Activated CD4-positive, CD25-positive, alpha-beta regulatory T cell (primary cell): ENCODE measurements at regions not wholly inside any gene's neighbourhood (a gene's known extent, or its start where the extent isn't known, plus 50 kb on each side); places are given as distances from the start of the nearest gene placed in this dataset.
A peak's percentile ranks its signal among the peaks of the same experiment; 100 is the strongest.

Experiments used
- DNase-seq, 4 experiments: peaks; one replicate each; lab custom pipeline; 2025; lab: John Stamatoyannopoulos, UW

DNA sequence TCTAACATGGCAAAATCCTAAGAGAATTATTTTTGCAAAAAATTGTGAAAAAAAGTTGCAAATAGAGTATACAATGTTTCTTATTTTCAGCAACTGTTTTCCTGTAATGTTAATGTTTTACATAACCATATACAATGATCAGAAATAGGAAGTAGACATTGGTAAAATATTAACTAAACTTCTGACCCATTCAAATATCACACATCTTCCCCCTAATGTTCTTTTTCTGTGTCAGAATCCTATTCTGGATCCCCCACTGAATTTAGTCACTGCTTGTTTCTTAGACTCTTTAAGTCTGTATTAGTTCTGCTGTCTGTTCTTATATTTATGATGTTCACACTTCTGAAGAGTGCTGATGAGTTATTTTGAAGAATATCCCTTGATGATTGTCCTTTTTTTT, 62.0 kb downstream of the HFE start:
- no peak for DNase-seq

DNA sequence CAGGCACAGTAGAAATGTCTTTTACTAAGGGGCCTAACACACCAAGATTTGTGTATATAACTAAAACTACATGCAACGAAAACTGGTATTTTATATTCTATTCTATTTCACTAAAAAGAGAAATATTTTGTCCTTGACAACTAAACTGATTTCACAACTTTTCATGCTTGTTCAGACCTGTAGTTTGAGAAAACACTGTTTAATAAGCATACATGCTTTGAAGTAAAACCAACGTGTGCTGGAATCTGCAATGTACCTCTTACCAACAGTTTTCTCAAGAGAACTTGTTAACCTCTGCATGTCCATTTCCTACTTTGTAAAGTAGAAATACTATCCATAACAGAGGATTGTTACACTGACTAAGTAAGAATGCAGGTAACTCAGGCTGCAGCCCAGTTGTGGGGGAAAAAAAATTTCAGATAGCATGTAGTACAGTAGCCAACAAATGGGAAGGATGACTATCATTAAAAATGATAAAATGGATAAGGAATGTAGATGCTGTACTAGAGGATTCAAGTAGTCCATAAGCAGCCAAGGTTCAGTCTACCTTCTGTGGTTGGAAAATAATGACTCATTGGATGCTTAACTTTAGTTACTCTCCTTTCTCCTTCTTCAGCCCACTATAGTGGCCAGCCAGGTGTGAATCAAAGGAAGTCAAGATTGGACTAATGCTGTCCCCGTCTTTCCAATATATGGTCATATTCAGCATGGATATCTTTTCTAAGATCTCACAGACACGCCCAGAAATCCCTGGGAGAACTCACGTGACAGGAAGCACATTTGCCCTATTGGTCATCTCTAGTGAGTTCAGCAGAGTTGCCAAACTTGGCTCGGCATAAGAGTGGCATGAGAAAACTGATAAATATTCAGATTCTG, 65.2 kb downstream of the HFE start:
- DNase-seq, result no peak

DNA sequence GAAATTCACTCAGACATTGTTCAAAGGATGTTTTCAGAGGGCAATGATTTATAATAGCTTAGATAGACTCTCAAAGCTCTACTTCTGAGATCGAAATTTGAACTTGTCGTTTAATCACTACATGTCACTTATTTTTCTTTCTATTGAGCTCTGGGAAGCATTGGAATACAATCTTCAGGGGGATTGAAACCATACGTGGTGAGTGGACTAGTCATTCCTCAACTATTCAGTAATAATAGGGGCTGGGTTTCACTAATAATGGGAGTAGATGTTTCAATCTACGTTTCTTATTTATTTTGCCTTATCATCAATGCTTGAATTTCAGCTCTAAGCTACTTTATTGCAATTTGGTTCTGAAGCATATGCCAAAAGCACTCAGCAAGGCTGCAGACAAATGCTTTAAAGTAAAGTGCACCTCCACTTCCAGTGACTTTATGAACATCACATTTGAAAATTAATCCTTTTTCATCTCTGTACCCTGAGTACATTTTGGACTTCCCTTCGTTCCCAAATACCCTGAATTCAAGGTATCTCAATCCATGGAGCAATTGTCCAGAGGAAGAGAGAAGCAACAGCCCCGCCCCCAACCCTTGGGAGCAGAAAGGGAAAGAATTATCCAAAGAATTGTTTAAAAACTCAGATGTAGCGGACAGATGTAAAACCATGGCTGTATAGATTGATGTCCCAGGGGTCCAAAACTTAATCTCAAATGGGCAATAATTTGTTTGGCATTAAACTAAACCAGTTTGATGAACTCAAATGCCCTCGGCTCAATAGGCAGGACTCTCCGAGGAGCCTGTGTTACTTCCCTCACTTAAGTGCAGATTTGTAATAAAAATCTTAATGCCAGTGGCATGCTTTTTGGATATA, 68.1 kb downstream of the HFE start:
- DNase-seq, result no peak

DNA sequence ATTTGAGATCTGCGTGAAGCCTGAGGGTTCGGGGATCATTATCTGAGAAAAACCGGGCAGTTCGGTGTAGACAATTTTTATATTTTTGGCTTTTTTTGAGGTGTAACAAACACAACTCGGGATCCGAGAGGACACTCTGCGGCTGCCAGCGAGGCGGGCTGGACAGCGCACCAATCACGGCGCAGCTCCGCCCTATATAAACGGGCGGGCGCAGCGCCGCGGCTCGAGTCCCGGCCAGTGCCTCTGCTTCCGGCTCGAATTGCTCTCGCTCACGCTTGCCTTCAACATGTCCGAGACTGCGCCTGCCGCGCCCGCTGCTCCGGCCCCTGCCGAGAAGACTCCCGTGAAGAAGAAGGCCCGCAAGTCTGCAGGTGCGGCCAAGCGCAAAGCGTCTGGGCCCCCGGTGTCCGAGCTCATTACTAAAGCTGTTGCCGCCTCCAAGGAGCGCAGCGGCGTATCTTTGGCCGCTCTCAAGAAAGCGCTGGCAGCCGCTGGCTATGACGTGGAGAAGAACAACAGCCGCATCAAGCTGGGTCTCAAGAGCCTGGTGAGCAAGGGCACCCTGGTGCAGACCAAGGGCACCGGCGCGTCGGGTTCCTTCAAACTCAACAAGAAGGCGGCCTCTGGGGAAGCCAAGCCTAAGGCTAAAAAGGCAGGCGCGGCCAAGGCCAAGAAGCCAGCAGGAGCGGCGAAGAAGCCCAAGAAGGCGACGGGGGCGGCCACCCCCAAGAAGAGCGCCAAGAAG, 69.0 kb downstream of the HFE start:
- DNase-seq, result peak; percentile 67 to 87 (median 79)

- peak in 3 of 4 experiments; percentile 34 to 36 (median 36) for DNase-seq
These were observed 69.6 kb downstream of the HFE start for GRCh38 chr6:26156850-26157250.

DNA sequence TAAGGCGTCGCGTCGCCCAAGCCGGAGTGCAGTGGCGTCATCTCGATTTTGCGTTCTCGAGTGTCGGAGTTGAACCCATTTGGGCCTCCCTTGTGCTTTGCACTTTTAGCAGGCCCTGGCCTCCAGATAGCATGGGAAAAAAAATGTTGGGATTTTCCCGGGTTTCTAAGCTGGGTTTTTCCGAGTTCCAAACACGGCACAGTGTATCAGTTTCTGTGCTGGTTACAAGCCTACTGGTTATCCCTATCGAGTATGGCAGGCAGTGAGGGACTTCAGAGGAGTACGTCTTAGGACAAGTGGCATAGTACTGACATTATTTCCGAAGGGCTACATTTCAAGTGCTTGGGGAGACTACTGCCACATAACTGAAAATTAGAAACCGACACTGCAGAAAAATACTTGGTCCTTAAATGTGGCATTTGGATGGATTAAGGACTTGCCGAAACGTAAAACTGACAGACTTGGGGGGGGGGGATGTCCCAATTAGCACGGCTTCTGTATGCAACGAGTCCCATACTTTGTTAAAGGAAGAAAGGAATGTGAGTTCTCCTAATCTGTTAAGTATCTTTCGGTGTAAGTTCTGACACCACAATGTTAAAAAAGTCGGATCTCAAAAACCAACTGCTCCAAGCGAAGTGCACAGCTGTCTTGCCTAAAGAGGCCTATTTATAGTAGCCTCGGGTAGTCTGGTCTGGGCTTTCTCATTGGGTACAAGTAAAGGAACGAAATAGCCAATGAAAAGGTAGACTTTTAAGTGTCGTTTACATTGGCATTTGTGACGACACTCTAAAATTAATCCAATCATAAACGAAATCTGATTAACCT, 70.2 kb downstream of the HFE start:
- DNase-seq, result peak; percentile 38 to 65 (median 62)

GRCh38 chr6:26158076-26158580, 70.9 kb downstream of the HFE start:
- peak; percentile 46 to 65 (median 62) for DNase-seq

GRCh38 chr6:26158581-26159356, 71.5 kb downstream of the HFE start:
- DNase-seq, result peak in 2 of 4 experiments; percentile 7 to 19

GRCh38 chr6:26159357-26160273, 72.4 kb downstream of the HFE start:
- no peak for DNase-seq

- no peak for DNase-seq
These were observed 74.1 kb downstream of the HFE start for GRCh38 chr6:26161322-26161721.

DNA sequence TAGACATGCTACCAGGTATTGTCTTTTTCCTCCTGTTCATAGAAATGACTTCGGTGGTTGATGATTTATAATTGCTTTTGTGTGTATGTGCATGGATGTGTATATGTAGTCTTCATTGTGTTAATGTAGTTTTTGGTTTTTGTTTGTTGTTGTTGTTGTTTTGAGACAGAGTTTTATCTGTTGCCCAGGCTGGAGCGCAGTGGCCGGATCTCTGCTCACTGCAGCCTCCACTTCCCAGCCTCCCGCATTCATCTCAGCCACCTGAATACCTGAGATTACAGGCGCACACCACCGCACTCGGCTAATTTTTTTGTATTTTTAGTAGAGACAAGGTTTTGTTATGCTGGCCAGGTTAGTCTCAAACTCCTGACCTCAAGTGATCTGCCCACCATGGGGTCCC, 75.2 kb downstream of the HFE start:
- no peak for DNase-seq

GRCh38 chr6:26163427-26164119, 76.3 kb downstream of the HFE start:
- no peak for DNase-seq

- DNase-seq, result no peak
These were observed 76.9 kb downstream of the HFE start for GRCh38 chr6:26164120-26164505.

DNA sequence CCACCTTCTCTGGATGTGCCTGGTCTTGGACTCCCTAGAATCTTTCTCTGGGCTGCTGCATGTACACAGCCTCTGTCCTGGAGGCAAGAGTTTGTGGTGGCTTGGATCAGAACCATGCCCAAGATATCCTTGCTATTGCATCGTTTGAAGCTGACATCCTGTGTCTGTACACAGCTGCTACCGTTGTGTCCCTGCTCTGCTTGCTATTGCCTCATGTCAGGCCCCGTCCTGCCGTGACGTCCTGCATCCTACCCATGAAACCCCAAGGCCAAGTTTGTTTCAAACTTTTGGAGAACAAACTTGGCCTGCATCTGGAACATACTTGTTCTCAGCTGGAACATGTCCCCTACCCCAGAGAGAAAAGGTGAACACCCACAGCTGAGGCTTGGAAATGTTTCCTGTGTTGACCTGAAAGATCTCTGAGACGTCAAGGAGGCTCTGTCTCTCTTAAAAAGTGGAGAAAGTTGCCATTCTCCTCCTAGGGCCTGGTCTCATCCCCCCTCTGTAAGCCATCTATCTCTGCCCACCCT, 78.1 kb downstream of the HFE start:
- no peak for DNase-seq

DNA sequence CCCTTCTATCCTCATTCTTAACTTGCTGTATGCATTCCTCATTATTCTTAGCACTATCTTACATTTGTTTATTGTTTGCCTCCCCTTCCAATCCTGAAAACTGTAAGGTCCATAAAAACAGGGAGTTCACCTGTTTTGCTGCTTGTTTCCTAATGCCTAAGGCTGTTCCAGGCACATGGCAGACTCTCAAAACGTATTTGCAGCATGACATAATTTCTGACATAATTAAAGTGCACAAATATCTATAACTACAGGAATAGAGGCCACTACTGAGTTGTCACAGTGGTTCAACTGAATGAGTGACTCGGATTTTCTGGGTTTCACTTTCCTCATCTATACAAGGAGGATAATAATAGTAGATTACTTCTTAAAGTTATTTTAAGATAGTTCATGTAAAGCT, 83.0 kb downstream of the HFE start:
- no peak for DNase-seq

- DNase-seq, result no peak
These were observed 84.0 kb downstream of the HFE start for GRCh38 chr6:26170951-26171841.

- peak in 1 of 4 experiments; percentile 19 for DNase-seq
These were observed 85.4 kb downstream of the HFE start for GRCh38 chr6:26172608-26172968.

GRCh38 chr6:26173836-26174145, 86.6 kb downstream of the HFE start:
- DNase-seq, result no peak
